Ovary (tissue), 7 donors: ENCODE measurements at regions not wholly inside any gene's neighbourhood (a gene's known extent, or its start where the extent isn't known, plus 50 kb on each side); places are given as distances from the start of the nearest gene placed in this dataset.

Source experiments
- DNase-seq, 5 donors: peaks; one replicate each; pipeline ENCODE4 v3.0.0-alpha.2; 2019 to 2020
- H3K27ac ChIP-seq, 2 donors: fragments of 200-600 bp; one replicate each; pipeline versions ENCODE4 v1.5.1 to v1.8.0; 2019 to 2022
- H3K27me3 ChIP-seq: fragments of 200-600 bp; one replicate; pipeline ENCODE4 v1.8.0; 2022
- H3K36me3 ChIP-seq: fragments of 200-600 bp; sonication (generic); one replicate; pipeline ENCODE4 v1.5.1; 2019
- H3K4me1 ChIP-seq: one replicate; pipeline ENCODE4 v1.8.1; 2013; ENCODE audit warnings: mild to moderate bottlenecking, moderate library complexity; ENCODE audit not compliant: insufficient read depth
- H3K4me3 ChIP-seq: fragments of 200-600 bp; sonication (generic); one replicate; pipeline ENCODE4 v1.5.1; 2017
- H3K9me3 ChIP-seq, 2 donors: fragments of 200-600 bp in 1 of 2; sonication (generic) in 1 of 2; one replicate each; pipeline versions ENCODE4 v1.5.1 to v1.8.1; 2013 to 2019; ENCODE audit warnings: mild to moderate bottlenecking in 1 of 2, moderate library complexity in 1 of 2
- CTCF ChIP-seq, 3 donors: fragments of 450-650 bp in 2 of 3; fragments of 200-600 bp in 1 of 3; IDR thresholded peaks; one replicate each; pipeline versions ENCODE4 v1.5.1 to v1.8.0; 2016 to 2022; ENCODE audit warnings: antibody characterized with exemption in 3 of 3, mild to moderate bottlenecking in 1 of 3
- EP300 ChIP-seq: sonication (generic); formaldehyde crosslinking; IDR thresholded peaks from one replicate; pipeline ENCODE4 v1.6.1; 2017; ENCODE audit warnings: antibody characterized with exemption
- POLR2A ChIP-seq: fragments of 450-650 bp; IDR thresholded peaks from one replicate; pipeline ENCODE4 v1.6.1; 2017; ENCODE audit warnings: antibody characterized with exemption, mild to moderate bottlenecking, moderate library complexity
- WGBS, 3 donors: extraction: QIAGEN DNeasy Blood & Tissue Kit in 1 of 3; methylation state at CpG; one replicate each; pipeline versions ENCODE4 v1.1.5 to v1.1.7; 2013 to 2017; 5-methylcytosine and 5-hydroxymethylcytosine counted together
- intact Hi-C, 4 donors: fragments of 100-400 bp; cut with DNase I; formaldehyde crosslinking; loops; one replicate each; pipeline versions ENCODE4 v1.11.0 to v1.15.1; 2022 to 2023
- donor health status: DM: no; HTN: no; CAD: no; lungs with moderate emphysema.
- donor health status: DM: no; HTN: no; CAD: no.
- donor health status: Bipolar disorder and iron deficiency.
- donor health status: DM: no; HTN: no; CAD: no.
- donor health status: DM: yes; HTN: yes; CAD: no.

GRCh38 chr6:102387326-102388033 lies 994.0 kb downstream of the GRIK2 start:
- Histone ChIP-seq H3K9me3 (no peaks in the 10 kb centered on the region), H3K27ac (no peak overlapping the region), H3K36me3 (no peaks in the 10 kb centered on the region), H3K4me1 (no peaks in the 10 kb centered on the region), H3K27me3 (no peaks in the 10 kb centered on the region), H3K4me3 (no peak overlapping the region)
- 33 to 45% (median 42%) methylated on average over 2 of the region's 2 CpGs for WGBS, 3 donors
- intact Hi-C loops: no loop called here
- TF ChIP-seq CTCF (IDR thresholded peaks at IDR 0.05): no peak
- TF ChIP-seq POLR2A: no peak
- TF ChIP-seq EP300: no peak
- DNase-seq: no peak

- no peaks in the 10 kb centered on the region for H3K9me3 ChIP-seq
- H3K4me1 ChIP-seq: no peaks in the 10 kb centered on the region
- H3K27ac ChIP-seq: no peak overlapping the region
- intact Hi-C loops: no loop called here
- H3K4me3 ChIP-seq: no peak overlapping the region
- H3K27me3 ChIP-seq: no peaks in the 10 kb centered on the region
- DNase-seq: no peak
- H3K36me3 ChIP-seq: no peaks in the 10 kb centered on the region
- TF ChIP-seq EP300: no peak
- no peak for TF ChIP-seq CTCF (IDR thresholded peaks at IDR 0.05)
- no peak for TF ChIP-seq POLR2A
These were observed 987.7 kb downstream of the GRIK2 start for GRCh38 chr6:102381203-102381602.

GRCh38 chr6:102356170-102356569 lies 962.7 kb downstream of the GRIK2 start:
- H3K4me1 ChIP-seq: no peaks in the 10 kb centered on the region
- no peak for DNase-seq
- H3K27me3 ChIP-seq: peaks cover 3% of the 10 kb centered on the region
- no peaks in the 10 kb centered on the region for H3K9me3 ChIP-seq
- TF ChIP-seq CTCF (IDR thresholded peaks at IDR 0.05) (no peak), POLR2A (no peak), EP300 (no peak)
- H3K27ac ChIP-seq: no peak overlapping the region
- intact Hi-C loops: no loop called here
- 84 to 86% (median 86%) methylated on average over 8 of the region's 8 CpGs for WGBS, 3 donors
- no peak overlapping the region for H3K4me3 ChIP-seq
- no peaks in the 10 kb centered on the region for H3K36me3 ChIP-seq

- Histone ChIP-seq H3K9me3 (no peaks in the 10 kb centered on the region), H3K4me1 (no peaks in the 10 kb centered on the region), H3K4me3 (no peak overlapping the region), H3K27ac (no peak overlapping the region), H3K27me3 (peaks cover 3% of the 10 kb centered on the region), H3K36me3 (no peaks in the 10 kb centered on the region)
- 72 to 86% (median 86%) methylated on average over 1 of the region's 1 CpG for WGBS, 3 donors
- no peak for DNase-seq
- intact Hi-C loops: no loop called here
- TF ChIP-seq CTCF (IDR thresholded peaks at IDR 0.05): no peak
- TF ChIP-seq EP300: no peak
These were observed 962.1 kb downstream of the GRIK2 start for GRCh38 chr6:102355578-102355977.
